Right cardiac atrium (tissue), 5 donors: ENCODE measurements at regions not wholly inside any gene's neighbourhood (a gene's known extent, or its start where the extent isn't known, plus 50 kb on each side); places are given as distances from the start of the nearest gene placed in this dataset.
A peak's percentile ranks its signal among the peaks of the same experiment; 100 is the strongest.

Experiments used
- ATAC-seq, 2 donors: fragments of 200-7000 bp; cut with Tn5 transposase; one replicate each; pipeline versions ENCODE4 v1.8.0 to v1.9.1; 2020; ENCODE audit warnings: moderate library complexity in 2 of 2, mild to moderate bottlenecking in 1 of 2
- DNase-seq, 3 donors: peaks; one replicate each; pipeline ENCODE4 v3.0.0-alpha.2; 2020
- H3K27ac ChIP-seq: one replicate; pipeline ENCODE4 v1.5.1; 2013; ENCODE audit warnings: mild to moderate bottlenecking, low read length, control low read depth, moderate library complexity
- H3K27me3 ChIP-seq: one replicate; pipeline ENCODE4 v1.6.1; 2013; ENCODE audit not compliant: control insufficient read depth, insufficient read depth
- H3K4me1 ChIP-seq: one replicate; pipeline ENCODE4 v1.6.1; 2013; ENCODE audit warnings: low read length; ENCODE audit not compliant: control insufficient read depth, insufficient read depth
- H3K4me3 ChIP-seq: one replicate; pipeline ENCODE4 v1.5.1; 2013; ENCODE audit warnings: low read length, control low read depth
- H3K9me3 ChIP-seq: one replicate; pipeline ENCODE4 v1.6.1; 2013; ENCODE audit warnings: low read length; ENCODE audit not compliant: control insufficient read depth
- WGBS: extraction: QIAGEN DNeasy Blood & Tissue Kit; methylation state at CpG from one replicate; pipeline ENCODE4 v1.1.7; 2013; 5-methylcytosine and 5-hydroxymethylcytosine counted together
- intact Hi-C, 4 donors: fragments of 100-400 bp; cut with DNase I; formaldehyde crosslinking; loops; one replicate each; pipeline versions ENCODE4 v1.11.0 to v1.14.0; 2022 to 2023
- donor health status: healthy with polysubstance abuse.
- donor health status: DM: no; HTN: yes; CAD: no.
- donor health status: DM: no; HTN: no; CAD: no.
- donor health status: DM: no; HTN: yes; CAD: no; lungs with severe emphysema.
- donor health status: DM: yes; HTN: yes; CAD: no.

- H3K27ac ChIP-seq = no peak overlapping the region
- intact Hi-C loops = no loop called here
- no peak for ATAC-seq
- H3K4me1 ChIP-seq = peaks cover 5% of the 10 kb centered on the region
- DNase-seq = no peak
- H3K27me3 ChIP-seq = no peaks in the 10 kb centered on the region
- no peaks in the 10 kb centered on the region for H3K9me3 ChIP-seq
- H3K4me3 ChIP-seq = no peak overlapping the region
- WGBS = 70% methylated on average over 15 of the region's 15 CpGs
Observed at GRCh38 chr1:87179076-87179810, 149.4 kb upstream of the LMO4 start.

DNA sequence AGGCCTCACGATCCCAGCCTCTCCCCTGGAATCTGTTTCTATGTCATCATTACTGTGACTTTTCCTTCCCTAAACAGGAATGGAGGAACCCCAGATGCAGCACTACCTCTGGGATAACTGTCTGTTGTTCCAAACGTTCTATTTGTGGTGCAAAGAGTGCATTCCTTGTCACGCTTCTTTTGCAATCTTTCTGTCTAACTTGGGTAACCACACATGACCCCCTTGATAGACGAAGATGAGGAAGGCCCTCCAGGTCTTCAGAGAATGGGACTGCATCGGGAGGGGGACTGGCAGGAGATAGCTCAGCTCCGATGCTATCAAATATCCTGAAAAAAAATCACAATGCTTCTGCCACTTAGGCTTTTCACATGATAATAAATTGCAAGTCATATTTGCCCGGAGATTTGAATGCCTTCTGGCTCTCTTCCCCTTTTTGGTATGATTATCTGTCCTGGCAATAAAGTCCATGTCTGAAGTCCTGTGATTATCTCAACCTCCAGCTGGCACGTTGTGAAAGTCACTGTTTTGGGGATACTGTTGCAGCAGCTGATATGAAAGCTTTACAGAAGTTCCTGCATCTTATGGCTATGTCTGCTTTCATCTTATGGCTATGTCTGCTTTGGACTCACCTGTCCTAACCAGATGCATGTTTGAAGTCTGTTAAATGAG, 148.7 kb upstream of the LMO4 start:
- Histone ChIP-seq H3K4me3 (no peak overlapping the region), H3K4me1 (peaks cover 5% of the 10 kb centered on the region), H3K27me3 (no peaks in the 10 kb centered on the region), H3K9me3 (no peaks in the 10 kb centered on the region), H3K27ac (no peak overlapping the region)
- ATAC-seq = no peak
- intact Hi-C loops = no loop called here
- WGBS = 24% methylated on average over 8 of the region's 8 CpGs
- DNase-seq = no peak

DNA sequence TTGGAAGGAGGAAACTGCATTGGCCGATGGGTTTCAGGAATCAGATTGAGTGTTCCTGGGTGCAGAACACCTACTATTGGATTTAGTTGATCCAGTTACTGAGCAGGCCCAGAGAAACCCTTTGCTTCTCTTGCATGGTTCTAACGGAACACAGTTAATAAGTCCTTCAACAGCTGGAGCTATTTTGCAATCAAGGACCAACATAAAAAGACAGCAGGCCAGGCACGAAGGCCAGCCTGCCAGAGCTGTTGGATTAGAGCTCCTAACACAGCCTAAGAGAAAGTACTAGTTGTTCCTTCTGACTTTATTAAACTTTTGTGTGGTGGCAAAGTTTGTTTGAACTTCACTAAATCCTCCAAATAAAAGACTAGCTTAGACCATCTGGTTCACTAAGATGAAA, 148.0 kb upstream of the LMO4 start:
- H3K4me3 ChIP-seq = no peak overlapping the region
- DNase-seq = peak; percentile 38 to 76 (median 60)
- no peaks in the 10 kb centered on the region for H3K27me3 ChIP-seq
- H3K4me1 ChIP-seq = peaks cover 5% of the 10 kb centered on the region
- no peak overlapping the region for H3K27ac ChIP-seq
- H3K9me3 ChIP-seq = no peaks in the 10 kb centered on the region
- WGBS = 54% methylated on average over 3 of the region's 3 CpGs
- intact Hi-C loops = no loop called here
- peak; percentile 71 to 93 for ATAC-seq

- no peak overlapping the region for H3K27ac ChIP-seq
- H3K27me3 ChIP-seq = no peaks in the 10 kb centered on the region
- no peaks in the 10 kb centered on the region for H3K9me3 ChIP-seq
- DNase-seq (no peak), ATAC-seq (no peak)
- peaks cover 5% of the 10 kb centered on the region for H3K4me1 ChIP-seq
- no peak overlapping the region for H3K4me3 ChIP-seq
- intact Hi-C loops = no loop called here
Observed at GRCh38 chr1:87182611-87183010, 146.1 kb upstream of the LMO4 start.

DNA sequence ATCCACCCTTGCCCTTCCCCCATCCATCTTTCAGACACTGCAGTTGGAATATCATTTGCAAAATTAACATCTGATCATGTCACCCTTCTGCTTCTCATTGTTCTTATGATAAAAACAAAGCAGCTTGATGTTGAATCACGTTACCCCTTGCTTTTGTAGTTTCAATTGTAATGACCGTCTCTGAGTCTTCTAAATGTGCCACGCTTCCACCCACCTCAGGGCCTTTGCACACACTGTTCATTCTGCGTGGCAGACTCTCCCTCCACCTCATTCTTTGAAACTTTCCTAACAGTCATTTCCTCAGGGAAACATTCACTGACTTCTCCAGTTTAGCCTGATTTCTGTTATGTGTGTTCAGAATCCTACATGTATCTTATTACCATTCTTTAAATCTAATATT, 143.6 kb upstream of the LMO4 start:
- no peak for ATAC-seq
- DNase-seq = no peak
- Histone ChIP-seq H3K9me3 (no peaks in the 10 kb centered on the region), H3K27me3 (no peaks in the 10 kb centered on the region), H3K4me1 (peaks cover 4% of the 10 kb centered on the region), H3K27ac (no peak overlapping the region), H3K4me3 (no peak overlapping the region)
- intact Hi-C loops = no loop called here
- 93% methylated on average over 4 of the region's 4 CpGs for WGBS

GRCh38 chr1:87186346-87186745, 142.3 kb upstream of the LMO4 start:
- H3K27ac ChIP-seq = no peak overlapping the region
- intact Hi-C loops = no loop called here
- no peak for ATAC-seq
- no peaks in the 10 kb centered on the region for H3K9me3 ChIP-seq
- H3K4me3 ChIP-seq = no peak overlapping the region
- no peak for DNase-seq
- H3K4me1 ChIP-seq = no peaks in the 10 kb centered on the region
- WGBS = 55% methylated on average over 3 of the region's 3 CpGs
- no peaks in the 10 kb centered on the region for H3K27me3 ChIP-seq

DNA sequence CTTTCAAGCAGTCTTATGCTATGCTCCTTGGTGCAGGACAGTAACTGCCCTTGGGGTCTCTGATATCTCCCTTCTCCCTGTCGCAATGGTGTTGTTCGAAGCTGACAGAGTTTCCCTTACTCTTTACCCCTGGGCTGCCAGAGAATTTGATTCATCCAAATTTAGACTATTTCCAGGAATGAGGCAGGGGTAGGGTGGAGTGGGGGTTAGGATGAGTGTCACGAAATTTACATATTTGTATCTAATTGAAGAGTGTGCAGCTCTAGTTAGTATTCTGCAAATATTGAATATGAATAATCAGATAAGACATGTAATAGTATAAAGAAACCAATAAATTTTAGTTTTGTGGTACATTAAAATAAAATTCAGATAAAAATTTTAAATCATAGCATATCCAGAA, 140.0 kb upstream of the LMO4 start:
- Histone ChIP-seq H3K27ac (no peak overlapping the region), H3K4me1 (no peaks in the 10 kb centered on the region), H3K27me3 (no peaks in the 10 kb centered on the region), H3K4me3 (no peak overlapping the region), H3K9me3 (no peaks in the 10 kb centered on the region)
- DNase-seq (no peak), ATAC-seq (no peak)
- WGBS = 66% methylated on average over 3 of the region's 3 CpGs
- intact Hi-C loops = no loop called here

GRCh38 chr1:87190402-87190801, 138.3 kb upstream of the LMO4 start:
- intact Hi-C loops = no loop called here
- no peak for DNase-seq
- no peak overlapping the region for H3K4me3 ChIP-seq
- no peak for ATAC-seq
- no peaks in the 10 kb centered on the region for H3K9me3 ChIP-seq
- 78% methylated on average over 2 of the region's 2 CpGs for WGBS
- no peaks in the 10 kb centered on the region for H3K27me3 ChIP-seq
- H3K27ac ChIP-seq = no peak overlapping the region
- no peaks in the 10 kb centered on the region for H3K4me1 ChIP-seq

GRCh38 chr1:87191646-87192045, 137.0 kb upstream of the LMO4 start:
- Histone ChIP-seq H3K27me3 (no peaks in the 10 kb centered on the region), H3K4me3 (no peak overlapping the region), H3K27ac (no peak overlapping the region), H3K4me1 (no peaks in the 10 kb centered on the region), H3K9me3 (no peaks in the 10 kb centered on the region)
- DNase-seq (no peak), ATAC-seq (no peak)
- WGBS = 60% methylated on average over 2 of the region's 2 CpGs
- intact Hi-C loops = no loop called here

DNA sequence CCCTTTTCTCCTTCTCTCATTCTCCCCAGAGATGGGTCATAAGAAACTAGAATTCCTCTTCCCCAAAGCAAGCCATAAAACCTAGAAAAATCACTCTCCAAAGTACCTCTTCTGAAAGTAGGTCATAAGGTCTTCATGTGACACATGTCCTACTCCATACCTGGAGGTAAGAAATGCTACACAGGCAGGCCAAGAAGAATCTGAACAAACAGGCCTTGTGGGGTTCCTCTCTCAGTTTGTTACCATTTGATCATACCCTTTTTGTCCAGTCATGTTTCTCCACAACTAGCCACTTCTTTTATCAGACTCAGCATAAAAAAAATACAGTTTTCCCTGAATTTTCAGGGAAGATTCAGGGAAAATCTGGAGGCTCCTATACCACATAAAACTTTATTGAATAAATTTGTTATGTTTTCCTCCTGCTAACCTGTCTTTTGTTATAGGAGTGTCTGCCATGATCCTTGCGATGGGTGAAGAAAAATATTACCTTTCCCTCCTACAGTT, 134.4 kb upstream of the LMO4 start:
- intact Hi-C loops = no loop called here
- H3K27ac ChIP-seq = no peak overlapping the region
- WGBS = 97% methylated on average over 1 of the region's 1 CpG

GRCh38 chr1:87194856-87195255, 133.8 kb upstream of the LMO4 start:
- ATAC-seq = no peak
- H3K4me3 ChIP-seq = no peak overlapping the region
- intact Hi-C loops = no loop called here

More for the DNA sequence above, 134.4 kb upstream of the LMO4 start:
- no peaks in the 10 kb centered on the region for H3K27me3 ChIP-seq
- no peaks in the 10 kb centered on the region for H3K4me1 ChIP-seq
- H3K9me3 ChIP-seq = no peaks in the 10 kb centered on the region
- DNase-seq (no peak), ATAC-seq (no peak)
- H3K4me3 ChIP-seq = no peak overlapping the region

More at GRCh38 chr1:87194856-87195255, 133.8 kb upstream of the LMO4 start:
- H3K27ac ChIP-seq = no peak overlapping the region
- H3K27me3 ChIP-seq = no peaks in the 10 kb centered on the region
- DNase-seq = no peak
- H3K4me1 ChIP-seq = no peaks in the 10 kb centered on the region
- H3K9me3 ChIP-seq = no peaks in the 10 kb centered on the region
